Activated naive CD8-positive, alpha-beta T cell treated with anti-CD3 and anti-CD28 coated beads, Interleukin-2, amount 10 ng/mL, durations not matched to agents 7 days and 5 days (primary cell): ENCODE measurements at regions not wholly inside any gene's neighbourhood (a gene's known extent, or its start where the extent isn't known, plus 50 kb on each side); places are given as distances from the start of the nearest gene placed in this dataset.

ENCODE experiments used
- ATAC-seq: fragments of 150-1000 bp; cut with Tn5 transposase; one replicate; pipeline ENCODE4 v1.10.0; 2021; ENCODE audit warnings: low read depth, moderate library complexity
- POLR2A ChIA-PET: fragments of 350-600 bp; sonication (Branson Sonifier 250); formaldehyde crosslinking; loops from one replicate; lab custom pipeline; 2021; ENCODE audit warnings: antibody characterized with exemption; lab: Charles Lee
- DNase-seq: peaks from one replicate; pipeline ENCODE4 v3.0.0; 2021
- H3K27ac Mint-ChIP-seq: one replicate; pipeline ENCODE4 v1.8.0; 2022; ENCODE audit warnings: mild to moderate bottlenecking, mixed read lengths
- H3K27me3 Mint-ChIP-seq: one replicate; pipeline ENCODE4 v1.8.0; 2022; ENCODE audit warnings: mild to moderate bottlenecking, moderate library complexity, mixed read lengths
- H3K36me3 Mint-ChIP-seq: one replicate; pipeline ENCODE4 v1.8.0; 2021; ENCODE audit warnings: mild to moderate bottlenecking, mixed read lengths
- H3K4me1 Mint-ChIP-seq: one replicate; pipeline ENCODE4 v1.8.0; 2021; ENCODE audit warnings: mixed read lengths
- H3K4me3 Mint-ChIP-seq: one replicate; pipeline ENCODE4 v1.8.0; 2022; ENCODE audit warnings: mild to moderate bottlenecking, moderate library complexity, mixed read lengths
- H3K9me3 Mint-ChIP-seq: one replicate; pipeline ENCODE4 v1.8.0; 2021; ENCODE audit warnings: mixed read lengths

- H3K4me1 Mint-ChIP-seq, result no peaks in the 10 kb centered on the region
- H3K27me3 Mint-ChIP-seq, result no peaks in the 10 kb centered on the region
- POLR2A ChIA-PET, result no interaction called here
- no peak overlapping the region for H3K27ac Mint-ChIP-seq
- no peak overlapping the region for H3K4me3 Mint-ChIP-seq
- H3K9me3 Mint-ChIP-seq, result no peaks in the 10 kb centered on the region
- ATAC-seq (no peak), DNase-seq (no peak)
- H3K36me3 Mint-ChIP-seq, result no peaks in the 10 kb centered on the region
Measured at GRCh38 chr10:53022611-53023088, 250.1 kb upstream of the MBL2 start.

GRCh38 chr10:53013201-53013810, 240.7 kb upstream of the MBL2 start:
- Mint-ChIP-seq H3K4me3 (no peak overlapping the region), H3K27ac (no peak overlapping the region), H3K36me3 (no peaks in the 10 kb centered on the region), H3K4me1 (no peaks in the 10 kb centered on the region), H3K9me3 (no peaks in the 10 kb centered on the region), H3K27me3 (no peaks in the 10 kb centered on the region)
- POLR2A ChIA-PET, result no interaction called here
- DNase-seq, result no peak
- ATAC-seq, result no peak

GRCh38 chr10:53009961-53010907, 237.7 kb upstream of the MBL2 start:
- Mint-ChIP-seq H3K4me1 (no peaks in the 10 kb centered on the region), H3K4me3 (no peak overlapping the region), H3K27me3 (no peaks in the 10 kb centered on the region), H3K36me3 (no peaks in the 10 kb centered on the region), H3K27ac (no peak overlapping the region), H3K9me3 (no peaks in the 10 kb centered on the region)
- DNase-seq (no peak), ATAC-seq (no peak)
- POLR2A ChIA-PET, result no interaction called here

GRCh38 chr10:53007527-53007842, 234.9 kb upstream of the MBL2 start:
- H3K4me3 Mint-ChIP-seq, result no peak overlapping the region
- no peak overlapping the region for H3K27ac Mint-ChIP-seq
- DNase-seq, result no peak
- H3K36me3 Mint-ChIP-seq, result no peaks in the 10 kb centered on the region
- no peaks in the 10 kb centered on the region for H3K27me3 Mint-ChIP-seq
- no peaks in the 10 kb centered on the region for H3K4me1 Mint-ChIP-seq
- no peaks in the 10 kb centered on the region for H3K9me3 Mint-ChIP-seq
- POLR2A ChIA-PET, result no interaction called here
- ATAC-seq, result no peak

GRCh38 chr10:53006663-53007526, 234.3 kb upstream of the MBL2 start:
- Mint-ChIP-seq H3K4me1 (no peaks in the 10 kb centered on the region), H3K36me3 (no peaks in the 10 kb centered on the region), H3K9me3 (no peaks in the 10 kb centered on the region), H3K27me3 (no peaks in the 10 kb centered on the region), H3K27ac (no peak overlapping the region), H3K4me3 (no peak overlapping the region)
- DNase-seq (no peak), ATAC-seq (no peak)
- POLR2A ChIA-PET, result no interaction called here

GRCh38 chr10:53005612-53006345, 233.2 kb upstream of the MBL2 start:
- H3K27ac Mint-ChIP-seq, result no peak overlapping the region
- H3K4me3 Mint-ChIP-seq, result no peak overlapping the region
- POLR2A ChIA-PET, result no interaction called here
- no peaks in the 10 kb centered on the region for H3K9me3 Mint-ChIP-seq
- H3K4me1 Mint-ChIP-seq, result no peaks in the 10 kb centered on the region
- DNase-seq (no peak), ATAC-seq (no peak)
- no peaks in the 10 kb centered on the region for H3K36me3 Mint-ChIP-seq
- H3K27me3 Mint-ChIP-seq, result no peaks in the 10 kb centered on the region

GRCh38 chr10:53003094-53003493, 230.5 kb upstream of the MBL2 start:
- no peak overlapping the region for H3K27ac Mint-ChIP-seq
- no peaks in the 10 kb centered on the region for H3K27me3 Mint-ChIP-seq

GRCh38 chr10:52999681-53000080, 227.1 kb upstream of the MBL2 start:
- no peak overlapping the region for H3K4me3 Mint-ChIP-seq
- H3K36me3 Mint-ChIP-seq, result no peaks in the 10 kb centered on the region
- ATAC-seq, result no peak
- POLR2A ChIA-PET, result no interaction called here
- no peaks in the 10 kb centered on the region for H3K9me3 Mint-ChIP-seq
- H3K27ac Mint-ChIP-seq, result no peak overlapping the region
- no peak for DNase-seq
- no peaks in the 10 kb centered on the region for H3K4me1 Mint-ChIP-seq
- no peaks in the 10 kb centered on the region for H3K27me3 Mint-ChIP-seq

More at GRCh38 chr10:53003094-53003493, 230.5 kb upstream of the MBL2 start:
- POLR2A ChIA-PET, result no interaction called here
- no peak for DNase-seq
- no peak for ATAC-seq
- no peaks in the 10 kb centered on the region for H3K9me3 Mint-ChIP-seq
- H3K4me1 Mint-ChIP-seq, result no peaks in the 10 kb centered on the region
- no peak overlapping the region for H3K4me3 Mint-ChIP-seq
- no peaks in the 10 kb centered on the region for H3K36me3 Mint-ChIP-seq

GRCh38 chr10:52999258-52999657, 226.7 kb upstream of the MBL2 start:
- H3K4me1 Mint-ChIP-seq, result no peaks in the 10 kb centered on the region
- H3K4me3 Mint-ChIP-seq, result no peak overlapping the region
- POLR2A ChIA-PET, result no interaction called here
- DNase-seq (no peak), ATAC-seq (no peak)
- H3K27me3 Mint-ChIP-seq, result no peaks in the 10 kb centered on the region
- H3K27ac Mint-ChIP-seq, result no peak overlapping the region
- no peaks in the 10 kb centered on the region for H3K9me3 Mint-ChIP-seq
- H3K36me3 Mint-ChIP-seq, result no peaks in the 10 kb centered on the region

- POLR2A ChIA-PET, result no interaction called here
- DNase-seq (no peak), ATAC-seq (no peak)
- H3K4me3 Mint-ChIP-seq, result no peak overlapping the region
- no peak overlapping the region for H3K27ac Mint-ChIP-seq
- H3K36me3 Mint-ChIP-seq, result no peaks in the 10 kb centered on the region
- H3K4me1 Mint-ChIP-seq, result no peaks in the 10 kb centered on the region
- H3K9me3 Mint-ChIP-seq, result peaks cover 2% of the 10 kb centered on the region
- H3K27me3 Mint-ChIP-seq, result no peaks in the 10 kb centered on the region
Measured at GRCh38 chr10:52997007-52997406, 224.4 kb upstream of the MBL2 start.

- Mint-ChIP-seq H3K4me3 (no peak overlapping the region), H3K9me3 (peaks cover 3% of the 10 kb centered on the region), H3K36me3 (no peaks in the 10 kb centered on the region), H3K4me1 (no peaks in the 10 kb centered on the region), H3K27me3 (no peaks in the 10 kb centered on the region), H3K27ac (no peak overlapping the region)
- ATAC-seq (no peak), DNase-seq (no peak)
- POLR2A ChIA-PET, result no interaction called here
Measured at GRCh38 chr10:52994370-52994769, 221.8 kb upstream of the MBL2 start.

GRCh38 chr10:52993109-52993508, 220.5 kb upstream of the MBL2 start:
- H3K27me3 Mint-ChIP-seq, result no peaks in the 10 kb centered on the region
- no peaks in the 10 kb centered on the region for H3K36me3 Mint-ChIP-seq
- POLR2A ChIA-PET, result no interaction called here
- H3K4me1 Mint-ChIP-seq, result no peaks in the 10 kb centered on the region
- H3K4me3 Mint-ChIP-seq, result no peak overlapping the region
- H3K9me3 Mint-ChIP-seq, result peaks cover 3% of the 10 kb centered on the region
- ATAC-seq (no peak), DNase-seq (no peak)
- no peak overlapping the region for H3K27ac Mint-ChIP-seq

GRCh38 chr10:52992567-52992966, 220.0 kb upstream of the MBL2 start:
- ATAC-seq (no peak), DNase-seq (no peak)
- H3K4me3 Mint-ChIP-seq, result no peak overlapping the region
- H3K4me1 Mint-ChIP-seq, result no peaks in the 10 kb centered on the region
- POLR2A ChIA-PET, result no interaction called here
- no peaks in the 10 kb centered on the region for H3K27me3 Mint-ChIP-seq
- no peaks in the 10 kb centered on the region for H3K36me3 Mint-ChIP-seq
- H3K9me3 Mint-ChIP-seq, result peaks cover 3% of the 10 kb centered on the region
- no peak overlapping the region for H3K27ac Mint-ChIP-seq
